Breast epithelium (tissue), 4 donors: ENCODE measurements at regions not wholly inside any gene's neighbourhood (a gene's known extent, or its start where the extent isn't known, plus 50 kb on each side); places are given as distances from the start of the nearest gene placed in this dataset.

Experiments used
- DNase-seq, 2 donors: peaks; one replicate each; pipeline ENCODE4 v3.0.0-alpha.2; 2019; ENCODE audit warnings: low spot score in 2 of 2
- H3K27ac ChIP-seq, 2 donors: fragments of 200-600 bp; sonication (generic) in 1 of 2; one replicate each; pipeline ENCODE4 v1.5.1; 2016 to 2019; ENCODE audit warnings: mild to moderate bottlenecking in 1 of 2
- H3K27me3 ChIP-seq, 2 donors: fragments of 200-600 bp; sonication (generic) in 1 of 2; one replicate each; pipeline versions ENCODE4 v1.5.1 to v1.6.0; 2017 to 2019; ENCODE audit warnings: control low read depth in 1 of 2, mild to moderate bottlenecking in 1 of 2
- H3K36me3 ChIP-seq: fragments of 200-600 bp; one replicate; pipeline ENCODE4 v1.5.1; 2019
- H3K4me1 ChIP-seq, 2 donors: fragments of 200-600 bp; sonication (generic); one replicate each; pipeline ENCODE4 v1.5.1; 2016 to 2019; ENCODE audit warnings: control low read depth in 1 of 2
- H3K4me3 ChIP-seq, 3 donors: fragments of 200-600 bp; sonication (generic); 1 replicate in 2 of 3; 2 replicates in 1 of 3; pipeline ENCODE4 v1.5.1; 2016 to 2019; ENCODE audit warnings: mild to moderate bottlenecking in 3 of 3, moderate library complexity in 2 of 3
- H3K9me3 ChIP-seq, 2 donors: fragments of 200-600 bp; sonication (generic) in 1 of 2; one replicate each; pipeline ENCODE4 v1.5.1; 2016 to 2019; ENCODE audit warnings: control low read depth in 1 of 2
- POLR2A ChIP-seq: fragments of 450-650 bp; IDR thresholded peaks from one replicate; pipeline ENCODE4 v1.6.1; 2016; ENCODE audit warnings: antibody characterized with exemption, mild to moderate bottlenecking, moderate library complexity
- POLR2AphosphoS5 ChIP-seq, 3 donors: sonication (generic); formaldehyde crosslinking; IDR thresholded peaks; one replicate each; pipeline ENCODE4 v1.6.1; 2017; ENCODE audit warnings: antibody characterized with exemption in 3 of 3
- intact Hi-C: fragments of 100-400 bp; cut with DNase I; formaldehyde crosslinking; loops from one replicate; pipeline ENCODE4 v1.15.1; 2023; ENCODE audit warnings: low total_unique reads
- TF ChIP-seq, protein P1 (sequence below), 3 donors: fragments of 450-650 bp; IDR thresholded peaks; one replicate each; pipeline ENCODE4 v1.5.1; 2016 to 2017; ENCODE audit warnings: antibody characterized with exemption in 3 of 3, mild to moderate bottlenecking in 3 of 3, moderate library complexity in 3 of 3

DNA sequence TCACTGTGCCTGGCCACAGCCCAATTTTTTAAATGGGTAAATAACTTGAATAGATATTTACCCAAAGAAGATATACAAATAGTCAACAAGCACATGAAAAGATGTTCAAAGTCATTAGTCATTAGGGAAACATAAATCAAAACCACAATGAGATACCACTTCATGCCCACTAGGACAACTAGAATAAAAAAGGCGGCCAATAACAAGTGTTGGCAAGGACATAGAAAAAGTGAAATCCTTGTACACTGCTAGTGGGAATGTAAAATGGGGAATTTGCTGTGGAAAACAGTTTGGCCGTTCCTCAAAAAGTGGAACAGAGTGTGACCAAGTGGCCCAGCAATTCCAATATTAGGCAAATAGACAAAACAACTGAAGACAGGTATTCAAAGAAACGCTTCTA is 270.1 kb downstream of the TFCP2L1 start:
- peaks cover 0 to 7% of the 10 kb centered on the region in 2 donors for H3K9me3 ChIP-seq
- TF ChIP-seq, protein P1, sequence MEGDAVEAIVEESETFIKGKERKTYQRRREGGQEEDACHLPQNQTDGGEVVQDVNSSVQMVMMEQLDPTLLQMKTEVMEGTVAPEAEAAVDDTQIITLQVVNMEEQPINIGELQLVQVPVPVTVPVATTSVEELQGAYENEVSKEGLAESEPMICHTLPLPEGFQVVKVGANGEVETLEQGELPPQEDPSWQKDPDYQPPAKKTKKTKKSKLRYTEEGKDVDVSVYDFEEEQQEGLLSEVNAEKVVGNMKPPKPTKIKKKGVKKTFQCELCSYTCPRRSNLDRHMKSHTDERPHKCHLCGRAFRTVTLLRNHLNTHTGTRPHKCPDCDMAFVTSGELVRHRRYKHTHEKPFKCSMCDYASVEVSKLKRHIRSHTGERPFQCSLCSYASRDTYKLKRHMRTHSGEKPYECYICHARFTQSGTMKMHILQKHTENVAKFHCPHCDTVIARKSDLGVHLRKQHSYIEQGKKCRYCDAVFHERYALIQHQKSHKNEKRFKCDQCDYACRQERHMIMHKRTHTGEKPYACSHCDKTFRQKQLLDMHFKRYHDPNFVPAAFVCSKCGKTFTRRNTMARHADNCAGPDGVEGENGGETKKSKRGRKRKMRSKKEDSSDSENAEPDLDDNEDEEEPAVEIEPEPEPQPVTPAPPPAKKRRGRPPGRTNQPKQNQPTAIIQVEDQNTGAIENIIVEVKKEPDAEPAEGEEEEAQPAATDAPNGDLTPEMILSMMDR (IDR thresholded peaks at IDR 0.05): no peak
- TF ChIP-seq POLR2AphosphoS5 (IDR thresholded peaks at IDR 0.05): no peak
- no peak for TF ChIP-seq POLR2A
- no peaks in the 10 kb centered on the region for H3K36me3 ChIP-seq
- H3K4me1 ChIP-seq: no peaks in the 10 kb centered on the region
- H3K27ac ChIP-seq: no peak overlapping the region
- H3K4me3 ChIP-seq: no peak overlapping the region
- DNase-seq: no peak
- intact Hi-C loops: no loop called here
- no peaks in the 10 kb centered on the region for H3K27me3 ChIP-seq

DNA sequence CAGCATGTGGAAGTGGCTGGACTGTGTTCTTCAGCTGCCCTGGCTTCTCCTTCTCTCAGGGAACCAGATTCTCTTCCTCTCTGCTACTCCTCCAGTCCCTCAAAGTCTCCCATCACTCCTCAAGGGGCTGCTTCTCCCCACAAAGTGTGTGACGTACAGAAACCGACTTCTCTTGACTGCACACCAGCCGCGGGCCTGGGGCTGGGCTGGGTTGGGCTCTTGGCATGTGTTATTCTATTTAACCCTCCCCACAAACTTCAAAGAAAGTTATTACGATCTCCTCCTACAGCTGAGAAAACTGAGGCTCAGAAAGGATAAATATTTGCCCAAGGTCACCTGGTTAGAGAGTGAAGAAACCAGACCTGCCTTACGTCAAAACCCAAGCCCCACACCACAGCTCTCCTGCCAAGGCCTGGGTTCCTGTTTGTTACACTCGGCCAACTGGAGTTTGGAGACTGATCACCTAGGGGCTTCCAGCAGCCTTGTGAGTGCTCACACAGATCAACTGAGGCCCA is 269.0 kb downstream of the TFCP2L1 start:
- no peaks in the 10 kb centered on the region for H3K27me3 ChIP-seq
- no peak for TF ChIP-seq POLR2AphosphoS5 (IDR thresholded peaks at IDR 0.05)
- no peak for TF ChIP-seq POLR2A
- TF ChIP-seq, protein P1 (IDR thresholded peaks at IDR 0.05): no peak
- peaks cover 0 to 4% of the 10 kb centered on the region in 2 donors for H3K9me3 ChIP-seq
- no peaks in the 10 kb centered on the region for H3K4me1 ChIP-seq
- H3K36me3 ChIP-seq: no peaks in the 10 kb centered on the region
- DNase-seq: no peak
- no peak overlapping the region for H3K27ac ChIP-seq
- no peak overlapping the region for H3K4me3 ChIP-seq
- intact Hi-C loops: no loop called here

DNA sequence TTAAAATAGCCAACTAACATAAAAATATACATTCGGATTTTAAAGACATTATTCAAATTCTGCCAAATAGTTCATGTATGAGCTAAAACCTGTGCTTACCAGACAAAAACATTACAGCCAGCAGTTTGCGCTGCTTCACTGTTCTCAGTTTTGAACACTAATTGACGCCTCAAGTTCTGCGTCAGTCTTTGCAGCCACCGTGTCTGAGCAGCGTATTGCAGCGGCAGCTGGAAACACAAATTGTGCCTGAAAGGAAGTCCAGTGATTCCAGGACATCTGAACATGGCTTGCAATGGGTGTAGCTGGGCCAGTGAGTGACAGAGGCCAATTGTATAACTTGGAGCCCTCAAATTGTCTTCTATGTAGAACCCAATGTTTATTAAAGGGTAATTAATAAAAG is 267.6 kb downstream of the TFCP2L1 start:
- TF ChIP-seq, protein P1 (IDR thresholded peaks at IDR 0.05): no peak
- TF ChIP-seq POLR2A (no peak), POLR2AphosphoS5 (IDR thresholded peaks at IDR 0.05) (no peak)

DNA sequence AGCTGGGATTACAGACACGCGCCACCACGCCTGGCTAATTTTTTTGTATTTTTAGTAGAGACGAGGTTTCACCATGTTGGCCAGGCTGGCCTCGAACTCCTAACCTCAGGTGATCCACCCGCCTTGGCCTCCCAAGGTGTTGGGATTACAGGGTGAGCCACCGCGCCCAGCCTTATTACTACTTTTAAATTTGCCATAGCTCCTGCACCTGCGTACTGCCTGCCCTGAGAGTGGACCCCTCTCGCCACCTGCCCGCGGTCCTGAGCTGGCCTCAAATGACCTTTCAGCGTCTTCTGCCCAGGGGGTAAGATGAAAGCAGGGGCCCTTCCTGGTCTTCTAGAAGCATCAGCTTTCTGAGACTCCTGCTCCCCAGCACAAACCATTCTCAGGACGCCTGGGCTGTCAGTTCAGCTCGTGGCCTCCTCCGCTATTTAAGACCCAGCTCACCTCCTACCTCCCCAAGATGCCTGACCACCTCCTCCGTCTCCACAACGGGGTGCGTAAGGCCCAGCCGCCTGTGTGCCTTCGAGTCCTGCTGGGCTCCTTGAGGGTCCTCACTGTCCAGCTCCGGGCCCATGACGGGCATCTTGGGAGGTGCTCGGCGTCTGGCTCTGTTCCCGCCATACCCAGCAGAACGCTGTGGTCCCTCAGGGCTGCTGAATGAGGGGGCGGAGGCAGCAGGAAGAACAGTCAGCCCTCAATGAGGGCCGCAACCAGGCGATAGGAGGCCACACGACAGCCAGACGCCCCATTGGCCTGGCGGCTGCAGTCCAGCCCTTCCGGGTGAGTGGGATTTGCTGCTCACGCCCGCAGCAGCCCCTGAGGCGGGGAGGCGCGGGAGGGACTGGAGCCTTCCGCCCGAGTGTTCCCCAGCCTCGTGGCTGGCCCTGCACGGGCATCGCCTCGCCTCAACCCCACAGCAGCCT is 266.6 kb downstream of the TFCP2L1 start:
- H3K4me3 ChIP-seq: no peak overlapping the region
- H3K27me3 ChIP-seq: no peaks in the 10 kb centered on the region
- no peaks in the 10 kb centered on the region for H3K9me3 ChIP-seq
- H3K36me3 ChIP-seq: no peaks in the 10 kb centered on the region
- intact Hi-C loops: no loop called here
- no peak overlapping the region for H3K27ac ChIP-seq
- DNase-seq: no peak
- TF ChIP-seq POLR2AphosphoS5 (IDR thresholded peaks at IDR 0.05) (no peak), POLR2A (no peak)
- TF ChIP-seq, protein P1 (IDR thresholded peaks at IDR 0.05): no peak
- H3K4me1 ChIP-seq: no peaks in the 10 kb centered on the region

More for the DNA sequence above, 267.6 kb downstream of the TFCP2L1 start:
- Histone ChIP-seq H3K27me3 (no peaks in the 10 kb centered on the region), H3K4me1 (no peaks in the 10 kb centered on the region), H3K9me3 (no peaks in the 10 kb centered on the region), H3K4me3 (no peak overlapping the region), H3K27ac (no peak overlapping the region), H3K36me3 (no peaks in the 10 kb centered on the region)
- no peak for DNase-seq
- intact Hi-C loops: no loop called here

DNA sequence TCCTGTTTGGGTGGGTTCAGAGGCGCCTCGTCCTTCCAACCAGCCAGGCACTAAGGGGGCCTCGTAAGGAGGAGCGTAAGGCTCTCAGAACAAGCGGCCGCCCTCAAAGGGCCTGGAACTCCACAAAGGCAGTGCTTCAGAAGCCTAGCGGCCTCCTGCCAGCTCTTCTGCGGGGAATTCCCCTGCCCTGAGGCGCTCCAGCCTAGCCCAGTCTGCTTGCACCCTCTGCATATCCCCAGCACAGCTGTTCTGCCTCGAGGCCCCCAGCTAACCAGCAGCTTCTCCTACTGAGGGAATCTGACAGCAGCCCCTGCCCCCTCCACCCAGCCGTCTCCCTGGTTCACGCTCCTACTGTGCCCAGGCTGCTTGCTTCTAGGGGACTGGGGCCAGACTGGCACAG is 265.9 kb downstream of the TFCP2L1 start:
- intact Hi-C loops: no loop called here
- TF ChIP-seq, protein P1 (IDR thresholded peaks at IDR 0.05): no peak
- TF ChIP-seq POLR2A (no peak), POLR2AphosphoS5 (IDR thresholded peaks at IDR 0.05) (no peak)
- Histone ChIP-seq H3K4me3 (no peak overlapping the region), H3K4me1 (no peaks in the 10 kb centered on the region), H3K27ac (no peak overlapping the region), H3K27me3 (no peaks in the 10 kb centered on the region), H3K9me3 (peaks cover 0 to 3% of the 10 kb centered on the region in 2 donors), H3K36me3 (no peaks in the 10 kb centered on the region)
- no peak for DNase-seq
